ENCODE measurements at regions not wholly inside any gene's neighbourhood (a gene's known extent, or its start where the extent isn't known, plus 50 kb on each side); places are given as distances from the start of the nearest gene placed in this dataset.

DNA sequence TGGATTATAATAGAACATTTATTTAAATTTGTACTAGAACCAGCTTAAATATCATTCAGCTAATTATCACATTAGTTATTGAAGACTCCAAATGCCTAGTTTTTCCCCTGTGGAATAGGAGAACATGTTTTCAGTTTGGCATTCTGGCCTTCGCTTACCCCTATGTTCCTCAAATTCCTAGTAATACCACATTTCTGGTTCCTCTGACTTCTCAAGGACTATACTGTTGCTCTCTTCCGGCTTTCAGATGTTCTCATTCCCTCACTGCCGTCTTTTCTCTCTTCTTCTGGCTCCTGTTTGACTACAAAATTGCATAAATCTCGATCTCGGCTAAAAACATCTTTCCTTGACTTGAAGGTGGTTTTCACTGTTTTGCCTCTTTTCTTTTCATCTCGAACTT, 71.8 kb upstream of the KHDRBS2 start:
- TF ChIP-seq YY1 (IDR thresholded peaks at IDR 0.05; ENCODE audit: insufficient read depth, insufficient read length) (no peak), ZNF274 (IDR thresholded peaks at IDR 0.05; ENCODE audit: low read depth, low read length) (no peak)

All from NT2/D1 (cell line).